Liver (tissue), 3 donors: ENCODE measurements at regions not wholly inside any gene's neighbourhood (a gene's known extent, or its start where the extent isn't known, plus 50 kb on each side); places are given as distances from the start of the nearest gene placed in this dataset.

Experiments used
- CTCF ChIP-seq: fragments of 150-350 bp; IDR thresholded peaks from 2 replicates; pipeline ENCODE4 v1.5.1; 2017; ENCODE audit warnings: improper control_type of control experiment, low read depth, low read length; ENCODE audit not compliant: missing input control
- EGR1 ChIP-seq, 2 donors: IDR thresholded peaks; 2 replicates each; pipeline ENCODE4 v1.6.1; 2016 to 2018; ENCODE audit warnings: antibody characterized with exemption in 2 of 2, low read depth in 2 of 2
- FOXA1 ChIP-seq: IDR thresholded peaks from 2 replicates; pipeline ENCODE4 v1.6.1; 2016; ENCODE audit warnings: antibody characterized with exemption
- GABPA ChIP-seq, 2 donors: IDR thresholded peaks in 1 of 2; conservative IDR thresholded peaks in 1 of 2; 2 replicates each; pipeline ENCODE4 v1.6.1; 2016; ENCODE audit warnings: antibody characterized with exemption in 2 of 2, mild to moderate bottlenecking in 1 of 2, moderate library complexity in 1 of 2
- HNF4G ChIP-seq: IDR thresholded peaks from 2 replicates; pipeline ENCODE4 v1.6.1; 2016; ENCODE audit warnings: antibody characterized with exemption
- JUND ChIP-seq, 2 donors: IDR thresholded peaks; 2 replicates each; pipeline ENCODE4 v1.6.1; 2016; ENCODE audit warnings: antibody characterized with exemption in 2 of 2
- RAD21 ChIP-seq, 2 donors: IDR thresholded peaks; 2 replicates each; pipeline ENCODE4 v1.6.1; 2016; ENCODE audit warnings: antibody characterized with exemption in 2 of 2, mild to moderate bottlenecking in 2 of 2
- REST ChIP-seq: IDR thresholded peaks from 2 replicates; pipeline ENCODE4 v1.6.1; 2016; ENCODE audit warnings: antibody characterized with exemption, mild to moderate bottlenecking
- RXRA ChIP-seq, 2 donors: IDR thresholded peaks; 2 replicates each; pipeline ENCODE4 v1.6.1; 2017 to 2018; ENCODE audit warnings: antibody characterized with exemption in 2 of 2, mild to moderate bottlenecking in 1 of 2
- SP1 ChIP-seq: IDR thresholded peaks from 2 replicates; pipeline ENCODE4 v1.6.1; 2018; ENCODE audit warnings: antibody characterized with exemption, mild to moderate bottlenecking
- YY1 ChIP-seq: IDR thresholded peaks from 2 replicates; pipeline ENCODE4 v1.6.1; 2016; ENCODE audit warnings: antibody characterized with exemption, mild to moderate bottlenecking
- ZBTB33 ChIP-seq: IDR thresholded peaks from 2 replicates; pipeline ENCODE4 v1.6.1; 2016; ENCODE audit warnings: antibody characterized with exemption
- donor health status: healthy.
- donor health status: healthy.

GRCh38 chr5:133685402-133686018 lies 73.2 kb upstream of the FSTL4 start:
- no peak for TF ChIP-seq CTCF
- no peak for TF ChIP-seq RXRA (IDR thresholded peaks at IDR 0.05)
- no peak for TF ChIP-seq JUND (IDR thresholded peaks at IDR 0.05)
- no peak for TF ChIP-seq SP1
- no peak for TF ChIP-seq GABPA (IDR thresholded peaks at IDR 0.05 in 1 of 2, conservative IDR thresholded peaks at IDR 0.05 in 1 of 2)
- TF ChIP-seq YY1, result no peak
- no peak for TF ChIP-seq RAD21 (IDR thresholded peaks at IDR 0.05)
- TF ChIP-seq FOXA1, result no peak
- TF ChIP-seq EGR1 (IDR thresholded peaks at IDR 0.05; ENCODE audit: low read depth in 2 of 2), result no peak
- TF ChIP-seq ZBTB33, result no peak
- no peak for TF ChIP-seq REST
- TF ChIP-seq HNF4G, result no peak
